CD4-positive, alpha-beta T cell treated with Interleukin-6 at 100 ng/mL for 8 hours (primary cell): ENCODE measurements at regions not wholly inside any gene's neighbourhood (a gene's known extent, or its start where the extent isn't known, plus 50 kb on each side); places are given as distances from the start of the nearest gene placed in this dataset.
"Not testable (repeated sequence)": the region's sequence is repeated elsewhere in the genome, so short reads cannot be mapped to it uniquely, and the experiment has no call there.

Experiments
- DNase-seq: peaks from one replicate; pipeline ENCODE4 v3.0.0-alpha.2; 2020; ENCODE audit warnings: mixed read lengths, low spot score

DNA sequence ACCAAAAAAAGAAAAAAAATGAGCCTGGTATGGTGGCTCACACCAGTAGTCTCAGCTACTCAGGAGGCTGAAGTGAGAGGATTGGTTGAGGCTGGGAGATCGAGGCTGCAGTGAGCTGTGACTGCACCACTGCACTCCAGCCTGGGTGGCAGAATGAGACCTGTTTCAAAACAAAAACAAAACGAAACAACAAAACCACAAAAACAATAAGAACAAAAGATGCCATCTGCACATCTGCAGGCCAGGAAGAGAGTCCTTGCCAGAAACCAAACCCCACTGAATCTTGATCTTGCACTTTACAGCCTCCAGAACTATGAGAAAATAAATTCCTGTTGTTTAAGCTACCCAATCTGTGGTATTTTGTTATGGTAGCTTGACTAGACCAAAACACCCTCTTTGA is 207.7 kb downstream of the YTHDC2 start:
- no peak for DNase-seq

DNA sequence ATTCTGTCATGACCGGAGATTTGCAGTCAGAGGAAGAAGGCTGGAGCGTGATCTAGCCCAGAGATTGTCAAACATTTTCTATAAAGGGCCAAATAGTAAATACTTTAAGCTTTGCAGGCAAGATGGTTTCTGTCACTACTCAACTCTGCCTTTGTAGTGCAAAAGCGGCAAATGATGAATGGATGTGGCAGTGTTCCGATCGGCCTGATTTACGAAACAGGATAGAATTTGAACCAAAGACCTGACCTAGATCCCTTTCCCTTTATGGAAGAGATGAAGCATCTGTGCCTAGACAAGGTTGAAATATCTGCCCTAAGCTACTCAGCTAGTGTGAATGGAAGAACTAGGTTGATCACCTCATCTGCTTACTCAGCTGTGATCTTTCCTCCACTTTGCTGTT is 209.5 kb downstream of the YTHDC2 start:
- DNase-seq: no peak

DNA sequence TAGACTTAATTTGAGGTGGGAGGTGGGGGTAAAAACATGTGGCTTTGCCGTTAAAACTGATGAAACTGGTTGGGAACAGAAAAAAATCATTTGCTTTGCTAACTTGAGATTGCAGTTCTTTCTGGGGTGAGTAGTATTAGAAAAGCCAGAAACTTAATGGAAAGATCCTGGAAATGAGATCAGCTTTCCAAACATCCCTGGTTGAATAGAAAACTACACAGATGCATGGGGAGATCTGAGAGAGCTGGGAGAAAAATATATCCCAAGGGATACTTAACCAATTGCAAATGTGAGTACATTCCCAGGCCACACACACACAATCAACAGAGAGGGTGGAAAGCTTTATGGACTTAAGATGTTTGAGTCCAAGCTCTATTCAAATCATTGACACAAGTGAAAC is 222.3 kb downstream of the YTHDC2 start:
- DNase-seq: no peak

- DNase-seq: no peak
These were observed 228.7 kb downstream of the YTHDC2 start for GRCh38 chr5:113742176-113742575.

DNA sequence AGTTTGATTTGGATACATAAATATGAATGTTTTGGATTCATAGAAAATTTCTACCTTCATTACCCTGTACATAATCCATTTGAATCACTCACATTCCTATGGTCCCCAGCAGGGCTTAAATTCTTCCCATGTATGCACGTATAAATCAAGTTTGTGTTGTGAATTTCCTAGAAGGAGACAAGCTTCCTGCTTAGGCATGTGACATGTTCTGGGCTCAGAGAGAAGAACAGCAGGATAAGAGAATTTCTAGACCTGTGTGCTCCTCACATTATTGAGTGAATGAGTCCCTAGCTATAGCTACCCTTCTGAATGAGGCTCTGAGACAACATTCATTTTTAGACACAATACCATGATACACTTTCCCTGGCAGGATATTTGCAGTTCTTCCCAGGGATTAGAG is 229.1 kb downstream of the YTHDC2 start:
- no peak for DNase-seq

- no peak for DNase-seq
These were observed 234.9 kb downstream of the YTHDC2 start for GRCh38 chr5:113748403-113748802.

GRCh38 chr5:113749334-113749733 is 235.8 kb downstream of the YTHDC2 start:
- no peak for DNase-seq

GRCh38 chr5:113753182-113753581 is 239.7 kb downstream of the YTHDC2 start:
- DNase-seq: not testable (repeated sequence)

GRCh38 chr5:113755516-113755915 is 242.0 kb downstream of the YTHDC2 start:
- DNase-seq: no peak

DNA sequence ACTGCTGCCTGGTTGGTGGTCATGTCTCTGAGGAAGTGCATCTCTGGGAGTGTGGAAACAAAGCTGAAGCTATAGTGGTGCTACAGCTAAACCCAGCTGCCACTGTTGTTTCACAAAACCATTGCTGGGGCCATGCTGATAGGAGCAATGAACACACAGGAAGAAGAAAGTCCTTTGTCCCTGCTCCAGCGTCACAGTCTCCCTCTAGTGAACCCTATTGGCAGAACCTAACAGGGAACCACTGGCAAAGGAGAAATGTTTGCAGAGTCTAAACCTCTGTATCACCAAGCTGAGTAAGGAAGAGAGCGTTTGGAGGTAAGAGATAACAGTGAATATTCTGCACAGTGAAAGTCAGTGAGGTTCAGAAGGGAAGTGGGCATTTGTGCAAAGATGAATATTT is 244.0 kb downstream of the YTHDC2 start:
- no peak for DNase-seq

GRCh38 chr5:113759505-113759904 is 246.0 kb downstream of the YTHDC2 start:
- no peak for DNase-seq

GRCh38 chr5:113760486-113760885 is 247.0 kb downstream of the YTHDC2 start:
- DNase-seq: no peak

- no peak for DNase-seq
These were observed 248.1 kb downstream of the YTHDC2 start for GRCh38 chr5:113761594-113761993.

DNA sequence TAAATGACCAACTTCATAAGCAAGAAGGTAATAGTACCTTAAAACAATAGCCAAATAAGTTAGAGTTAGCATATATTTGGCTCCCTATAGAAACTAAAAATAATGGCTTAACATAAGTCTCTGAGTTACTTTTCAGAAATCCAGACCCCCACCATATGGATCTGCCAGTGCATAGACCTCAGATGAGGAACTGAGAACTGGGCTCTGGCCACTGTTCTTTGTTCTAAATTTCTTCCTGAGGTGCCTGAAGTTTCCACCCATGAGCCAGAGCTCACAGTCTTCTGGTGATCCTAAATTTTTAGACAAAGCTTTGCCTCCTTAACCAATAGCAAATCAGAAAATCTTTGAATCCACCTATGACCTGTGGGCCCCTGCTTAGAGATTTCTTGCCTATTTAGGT is 250.9 kb downstream of the YTHDC2 start:
- DNase-seq: no peak

DNA sequence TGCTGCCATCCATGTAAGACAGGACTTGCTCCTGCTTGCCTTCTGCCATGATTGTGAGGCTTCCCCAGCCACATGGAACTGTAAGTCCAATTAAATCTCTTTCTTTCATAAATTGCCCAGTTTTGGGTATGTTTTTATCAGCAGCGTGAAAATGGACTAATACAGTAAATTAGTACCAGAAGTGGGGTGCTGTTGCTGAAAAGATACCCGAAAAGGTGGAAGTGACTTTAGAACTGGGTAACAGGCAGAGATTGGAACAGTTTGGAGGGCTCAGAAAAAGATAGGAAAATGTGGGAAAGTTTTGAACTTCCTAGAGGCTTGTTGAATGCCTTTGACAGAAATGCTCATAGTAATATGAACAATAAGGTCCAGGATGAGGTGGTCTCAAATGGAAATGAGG is 253.3 kb downstream of the YTHDC2 start:
- not testable (repeated sequence) for DNase-seq

- no peak for DNase-seq
These were observed 257.2 kb downstream of the YTHDC2 start for GRCh38 chr5:113770648-113771047.

DNA sequence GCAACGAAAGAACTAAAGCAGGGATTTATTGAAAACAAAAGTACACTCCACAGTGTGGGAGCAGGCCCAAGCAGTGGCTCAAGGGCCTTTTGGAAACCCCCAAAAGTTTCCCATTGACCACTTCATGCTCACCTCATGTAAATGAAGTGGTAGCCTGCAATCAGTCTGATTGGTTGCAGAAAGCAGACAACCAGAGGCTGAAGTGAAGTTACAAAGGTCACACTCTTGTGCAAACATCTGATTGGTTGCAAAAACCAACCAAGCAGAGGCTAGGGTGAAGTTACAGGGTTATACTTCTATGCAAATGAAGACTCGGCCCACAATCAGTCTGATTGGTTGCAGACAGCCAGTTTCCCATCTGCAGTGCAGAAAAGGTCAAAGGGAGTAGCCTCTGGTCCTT is 258.0 kb downstream of the YTHDC2 start:
- no peak for DNase-seq

DNA sequence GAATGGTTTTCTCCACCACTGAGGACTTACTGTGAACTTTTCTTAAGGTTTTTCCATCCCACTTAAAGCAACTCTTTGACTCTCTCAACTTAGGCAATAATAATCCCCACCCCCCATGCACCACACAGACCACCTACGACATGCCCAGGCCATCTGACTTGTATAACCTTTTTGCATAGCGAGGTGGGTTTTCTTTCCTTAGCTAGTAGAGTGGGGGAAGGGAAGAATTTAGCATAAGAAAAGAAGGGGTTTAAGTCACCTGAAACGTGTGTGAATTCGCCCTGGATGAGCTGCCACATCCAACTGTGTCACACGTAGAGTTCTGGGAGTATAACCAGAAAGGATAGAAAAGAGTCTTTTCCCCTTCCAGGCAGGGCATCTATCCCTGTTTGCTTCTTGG is 262.7 kb downstream of the YTHDC2 start:
- DNase-seq: no peak

GRCh38 chr5:113776832-113777525 is 263.5 kb downstream of the YTHDC2 start:
- no peak for DNase-seq

DNA sequence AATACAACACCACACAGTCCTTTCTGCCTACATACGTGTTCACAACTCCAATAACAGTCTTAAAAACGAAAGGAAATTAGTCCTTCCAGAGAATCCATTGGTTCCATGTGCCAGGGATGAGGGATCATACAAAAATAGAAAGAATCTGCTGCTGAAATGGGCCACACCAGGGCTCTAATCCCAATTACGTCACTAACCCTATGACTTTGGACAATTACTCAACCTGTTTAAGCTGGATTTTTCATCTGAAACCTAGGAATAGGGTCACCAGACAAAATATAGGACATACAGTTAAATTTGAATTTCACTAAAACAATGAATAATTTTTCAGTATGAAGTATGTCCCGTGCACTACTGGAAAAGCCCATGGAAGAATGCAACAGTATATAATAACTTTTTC is 264.7 kb downstream of the YTHDC2 start:
- no peak for DNase-seq

DNA sequence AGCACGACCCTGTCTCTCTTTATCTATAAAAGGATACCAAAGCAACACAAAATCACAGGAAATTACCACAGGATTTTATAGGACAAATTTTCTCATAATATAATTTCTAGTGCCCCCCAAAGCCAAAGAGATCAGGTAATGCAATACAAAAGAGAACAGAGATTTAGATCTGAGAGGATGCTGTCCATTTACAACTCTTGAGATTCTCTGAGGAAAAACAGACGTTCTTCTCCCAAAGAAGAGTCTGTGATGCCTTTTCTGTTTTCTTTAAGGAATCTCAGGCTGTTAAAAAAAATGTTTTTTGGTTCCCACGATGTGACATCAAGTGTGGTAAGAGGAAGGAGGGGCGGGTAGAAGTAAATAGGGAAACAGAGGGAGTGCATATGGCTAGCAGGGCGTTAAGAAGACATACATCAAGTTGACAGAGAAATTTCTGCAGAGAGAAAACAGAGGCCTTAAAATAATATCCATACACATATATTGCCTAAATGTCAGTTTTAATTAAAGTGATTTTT is 274.7 kb downstream of the YTHDC2 start:
- DNase-seq: no peak

- DNase-seq: no peak
These were observed 276.3 kb downstream of the YTHDC2 start for GRCh38 chr5:113789769-113790168.

- no peak for DNase-seq
These were observed 279.3 kb downstream of the YTHDC2 start for GRCh38 chr5:113792806-113793205.

DNA sequence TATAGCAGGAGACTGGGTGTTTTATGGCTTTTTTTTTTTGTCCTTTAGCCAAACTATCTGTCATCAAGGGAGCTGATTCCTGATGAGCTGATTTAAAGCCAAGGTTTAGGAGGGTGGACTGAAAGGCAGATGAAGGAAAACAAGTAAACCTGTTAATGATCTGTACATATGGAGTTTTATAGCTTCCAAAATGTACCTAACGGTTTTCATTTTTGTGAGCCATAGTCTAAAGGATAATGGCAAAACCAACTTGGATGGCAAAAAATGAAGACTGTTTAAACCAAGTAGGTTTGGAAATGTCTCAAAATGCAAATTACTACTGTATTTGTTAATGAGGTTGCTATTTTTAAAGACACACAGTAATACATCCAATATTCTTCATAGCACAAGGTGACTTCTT is 281.5 kb downstream of the YTHDC2 start:
- no peak for DNase-seq
